GM19328 (cell line): ENCODE measurements at regions not wholly inside any gene's neighbourhood (a gene's known extent, or its start where the extent isn't known, plus 50 kb on each side); places are given as distances from the start of the nearest gene placed in this dataset.
"Not testable (repeated sequence)": the region's sequence is repeated elsewhere in the genome, so short reads cannot be mapped to it uniquely, and the experiment has no call there.

Experiments
- ATAC-seq: cut with Tn5 transposase; IDR thresholded peaks from one replicate; pipeline ENCODE4 v1.9.1; 2021; ENCODE audit warnings: mild to moderate bottlenecking, moderate library complexity; ENCODE audit not compliant: unreplicated experiment

GRCh38 chr3:118495206-118495605 lies 539.4 kb downstream of the IGSF11 start:
- no peak for ATAC-seq

GRCh38 chr3:118497274-118497673 lies 537.4 kb downstream of the IGSF11 start:
- no peak for ATAC-seq

GRCh38 chr3:118501152-118501551 lies 533.5 kb downstream of the IGSF11 start:
- ATAC-seq: no peak

GRCh38 chr3:118504906-118505305 lies 529.7 kb downstream of the IGSF11 start:
- ATAC-seq: no peak

DNA sequence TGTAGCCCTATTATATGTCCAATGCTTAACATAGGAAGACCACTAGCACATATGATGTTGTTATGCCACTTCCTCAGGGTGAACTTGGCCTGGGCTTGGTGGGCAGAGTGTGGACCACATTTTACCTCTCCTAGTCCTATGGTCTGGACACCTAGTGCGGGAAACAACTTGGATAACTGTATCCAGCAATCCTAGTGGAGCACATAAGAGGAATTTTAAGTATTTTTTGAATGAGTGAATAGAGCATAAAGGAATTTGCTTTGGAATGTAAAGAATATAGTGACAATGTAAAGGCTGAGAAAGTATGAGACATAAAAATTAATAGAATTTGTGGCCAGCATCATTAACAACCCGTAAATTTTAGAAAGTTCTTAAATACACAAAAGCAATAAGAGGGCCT lies 528.9 kb downstream of the IGSF11 start:
- ATAC-seq: no peak

- no peak for ATAC-seq
Measured at GRCh38 chr3:118511402-118511801, 523.2 kb downstream of the IGSF11 start.

GRCh38 chr3:118512301-118512700 lies 522.3 kb downstream of the IGSF11 start:
- ATAC-seq: no peak

DNA sequence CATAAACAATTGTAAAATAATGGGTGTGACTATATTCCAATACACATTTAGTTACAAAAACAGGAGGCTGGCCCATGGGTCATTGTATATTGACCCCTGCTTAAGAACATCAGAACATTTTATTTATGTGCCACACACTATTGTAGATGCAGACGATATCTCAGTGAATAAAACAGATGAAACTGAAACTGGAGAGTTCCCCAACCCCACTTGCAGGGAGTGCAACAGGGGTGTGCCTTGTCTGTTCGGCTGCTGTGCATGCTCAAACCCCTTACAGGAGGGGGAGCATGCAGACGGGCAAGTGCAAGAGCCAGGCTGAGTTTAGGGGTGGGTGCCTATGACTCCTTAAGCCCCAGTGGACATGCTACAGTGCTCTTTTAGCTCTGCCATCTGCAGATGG lies 509.6 kb downstream of the IGSF11 start:
- no peak for ATAC-seq

DNA sequence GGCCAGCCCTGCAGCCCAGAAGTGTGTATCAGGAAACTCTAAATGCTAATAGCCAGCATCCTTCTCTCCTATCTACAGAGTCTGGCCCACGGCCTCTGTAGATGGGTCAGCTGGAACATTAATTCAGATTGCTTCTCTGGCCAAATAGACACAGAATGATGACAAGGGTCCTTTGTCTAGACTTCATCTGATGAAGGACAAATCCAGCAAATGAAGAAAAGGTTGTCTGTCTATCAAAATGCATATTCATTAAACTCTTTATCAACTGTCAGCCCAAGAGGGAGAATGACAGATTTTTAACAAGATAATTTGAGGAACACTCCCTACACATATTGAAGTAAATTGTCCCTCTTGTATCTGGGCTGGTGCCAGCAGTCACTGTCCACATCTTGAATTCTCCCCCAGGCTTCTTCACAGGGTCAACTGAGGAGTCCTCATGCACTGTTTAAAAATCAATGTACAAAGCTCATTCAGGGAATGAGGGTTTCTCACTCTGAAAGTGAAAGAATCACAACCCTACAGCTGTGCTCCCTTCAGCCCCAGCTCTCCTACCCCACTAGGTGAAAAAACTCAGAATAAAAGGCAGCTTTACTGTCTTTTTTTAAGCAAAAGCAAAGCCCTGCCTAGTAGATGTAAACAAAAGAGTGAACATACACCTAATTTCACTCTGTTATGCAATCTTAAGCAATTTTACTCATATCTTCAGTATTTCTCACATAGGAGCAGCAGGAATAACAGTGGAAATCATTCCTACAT lies 507.7 kb downstream of the IGSF11 start:
- peak; percentile 91 for ATAC-seq

- ATAC-seq: peak; percentile 19
Measured at GRCh38 chr3:118527514-118528044, 507.1 kb downstream of the IGSF11 start.

GRCh38 chr3:118529554-118529953 lies 505.1 kb downstream of the IGSF11 start:
- ATAC-seq: no peak

DNA sequence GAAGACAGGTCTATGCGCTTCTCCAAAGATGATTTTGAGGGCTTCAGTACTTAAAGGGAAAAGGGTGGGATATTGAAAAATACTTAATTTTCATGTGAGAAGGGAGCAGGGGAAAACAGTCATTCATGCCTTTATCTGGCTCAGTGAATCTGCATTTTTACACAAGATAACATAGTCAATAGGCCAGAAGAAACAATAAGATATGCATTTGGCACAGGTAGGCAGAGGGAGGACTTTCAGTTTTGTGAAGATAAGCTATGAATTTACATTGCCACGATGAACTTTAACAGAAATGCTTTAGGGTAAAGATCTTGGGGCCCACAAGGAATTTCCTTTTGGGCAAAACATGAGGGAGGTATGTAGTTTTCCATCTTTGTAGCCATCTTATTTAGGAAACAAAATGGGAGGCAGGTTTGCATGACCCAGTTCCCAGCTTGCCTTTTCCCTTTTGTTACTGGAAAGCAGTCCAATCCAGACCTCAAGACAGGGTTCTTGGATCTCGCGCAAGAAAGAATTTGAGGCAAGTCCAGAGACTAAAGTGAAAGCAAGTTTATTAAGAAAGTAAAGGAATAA lies 504.2 kb downstream of the IGSF11 start:
- no peak for ATAC-seq

- not testable (repeated sequence) for ATAC-seq
Measured at GRCh38 chr3:118530927-118531356, 503.7 kb downstream of the IGSF11 start.

GRCh38 chr3:118531816-118532215 lies 502.8 kb downstream of the IGSF11 start:
- ATAC-seq: no peak

- ATAC-seq: no peak
Measured at GRCh38 chr3:118533676-118534075, 501.0 kb downstream of the IGSF11 start.

- no peak for ATAC-seq
Measured at GRCh38 chr3:118534519-118534918, 500.1 kb downstream of the IGSF11 start.

DNA sequence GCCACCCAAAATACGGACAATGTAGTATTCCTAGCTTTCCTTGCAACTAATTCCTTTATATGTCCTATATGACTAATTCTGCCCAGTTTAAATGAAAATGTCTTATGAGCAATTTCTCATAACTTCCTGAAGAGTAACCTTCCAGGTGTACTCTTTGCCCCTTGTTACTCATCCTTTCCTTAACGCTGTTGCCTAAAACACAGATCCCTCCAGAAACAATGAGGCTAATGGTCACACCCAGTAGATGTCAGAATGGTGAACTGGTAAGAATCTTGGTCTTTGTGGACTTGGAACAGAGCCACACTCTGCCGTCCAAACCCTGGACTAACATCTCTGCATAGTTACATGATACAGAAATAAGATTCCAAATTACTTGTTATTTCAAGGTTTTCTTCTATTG lies 497.9 kb downstream of the IGSF11 start:
- no peak for ATAC-seq

DNA sequence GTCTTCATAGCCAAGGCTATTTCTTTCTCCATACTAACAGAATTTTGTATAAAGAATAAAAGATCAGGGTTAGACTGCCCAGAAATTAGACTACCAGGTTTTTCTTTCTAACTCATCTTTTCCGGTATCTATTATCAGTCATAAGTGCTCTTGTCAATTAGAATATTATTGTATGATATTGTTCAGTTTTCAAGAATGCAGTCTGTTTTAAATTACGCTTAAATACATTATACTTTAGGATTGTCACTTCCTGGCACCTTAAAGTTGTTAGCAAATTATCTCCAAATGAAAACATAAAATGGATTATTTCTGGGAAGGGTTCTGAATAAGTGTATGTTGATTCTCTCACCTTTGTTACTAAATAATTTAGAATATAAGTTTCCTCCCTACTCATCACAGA lies 497.2 kb downstream of the IGSF11 start:
- ATAC-seq: no peak

DNA sequence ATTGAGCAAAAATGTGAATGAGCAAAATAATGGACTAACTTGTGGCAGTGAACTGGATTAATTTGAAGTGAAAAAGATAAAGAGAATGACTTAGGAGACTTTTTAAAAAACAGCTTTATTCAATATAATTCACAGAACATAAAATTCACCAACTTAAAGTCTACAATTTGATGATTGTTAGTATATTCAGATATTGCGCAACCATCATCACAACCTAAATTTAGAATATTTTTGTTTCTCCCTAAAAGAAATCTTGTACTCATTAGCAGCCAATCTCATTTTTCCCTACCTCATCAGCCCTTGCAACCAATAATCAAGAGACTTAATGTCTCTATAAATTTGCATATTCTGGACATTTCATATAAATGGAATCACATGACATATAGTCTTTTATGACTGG lies 496.5 kb downstream of the IGSF11 start:
- ATAC-seq: no peak

GRCh38 chr3:118539820-118540447 lies 494.7 kb downstream of the IGSF11 start:
- not testable (repeated sequence) for ATAC-seq

- ATAC-seq: not testable (repeated sequence)
Measured at GRCh38 chr3:118540448-118540821, 494.2 kb downstream of the IGSF11 start.

- no peak for ATAC-seq
Measured at GRCh38 chr3:118540826-118541225, 493.8 kb downstream of the IGSF11 start.
